ENCODE measurements at regions not wholly inside any gene's neighbourhood (a gene's known extent, or its start where the extent isn't known, plus 50 kb on each side); places are given as distances from the start of the nearest gene placed in this dataset.

DNA sequence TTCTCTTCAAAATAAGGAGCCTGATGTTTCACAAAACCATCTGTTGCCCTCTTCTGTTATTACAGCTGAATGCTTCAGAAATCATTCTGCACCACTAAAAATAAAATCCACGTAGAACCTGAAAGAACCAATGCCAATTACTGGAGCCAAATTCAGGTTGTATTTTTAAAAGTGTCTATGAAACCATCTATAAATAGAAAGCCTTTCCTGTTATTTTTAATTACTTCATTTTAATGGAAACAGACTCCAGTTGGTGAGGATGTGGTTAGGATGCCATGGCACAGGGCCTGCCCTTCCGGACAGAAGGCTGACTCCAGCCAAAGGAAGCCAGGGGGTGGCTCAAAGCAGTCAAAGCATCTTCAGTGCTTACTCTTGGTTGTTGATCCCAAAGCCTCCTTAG is 119.8 kb downstream of the TENT4A start:
- no peak for FAIRE-seq

GRCh38 chr5:6833406-6833805 is 120.2 kb downstream of the TENT4A start:
- TF ChIP-seq, protein P1, sequence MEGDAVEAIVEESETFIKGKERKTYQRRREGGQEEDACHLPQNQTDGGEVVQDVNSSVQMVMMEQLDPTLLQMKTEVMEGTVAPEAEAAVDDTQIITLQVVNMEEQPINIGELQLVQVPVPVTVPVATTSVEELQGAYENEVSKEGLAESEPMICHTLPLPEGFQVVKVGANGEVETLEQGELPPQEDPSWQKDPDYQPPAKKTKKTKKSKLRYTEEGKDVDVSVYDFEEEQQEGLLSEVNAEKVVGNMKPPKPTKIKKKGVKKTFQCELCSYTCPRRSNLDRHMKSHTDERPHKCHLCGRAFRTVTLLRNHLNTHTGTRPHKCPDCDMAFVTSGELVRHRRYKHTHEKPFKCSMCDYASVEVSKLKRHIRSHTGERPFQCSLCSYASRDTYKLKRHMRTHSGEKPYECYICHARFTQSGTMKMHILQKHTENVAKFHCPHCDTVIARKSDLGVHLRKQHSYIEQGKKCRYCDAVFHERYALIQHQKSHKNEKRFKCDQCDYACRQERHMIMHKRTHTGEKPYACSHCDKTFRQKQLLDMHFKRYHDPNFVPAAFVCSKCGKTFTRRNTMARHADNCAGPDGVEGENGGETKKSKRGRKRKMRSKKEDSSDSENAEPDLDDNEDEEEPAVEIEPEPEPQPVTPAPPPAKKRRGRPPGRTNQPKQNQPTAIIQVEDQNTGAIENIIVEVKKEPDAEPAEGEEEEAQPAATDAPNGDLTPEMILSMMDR (IDR thresholded peaks at IDR 0.05; ENCODE audit: insufficient read depth, missing control alignments) = no peak
- FAIRE-seq = no peak

More for the DNA sequence above, 119.8 kb downstream of the TENT4A start:
- DNase-seq (ENCODE audit: insufficient read length, low spot score) = no peak
- TF ChIP-seq, protein P1 (IDR thresholded peaks at IDR 0.05; ENCODE audit: insufficient read depth, missing control alignments) = no peak

GRCh38 chr5:6837095-6837494 is 123.9 kb downstream of the TENT4A start:
- TF ChIP-seq, protein P1 (IDR thresholded peaks at IDR 0.05; ENCODE audit: insufficient read depth, missing control alignments) = no peak
- no peak for DNase-seq (ENCODE audit: insufficient read length, low spot score)
- no peak for FAIRE-seq

More at GRCh38 chr5:6833406-6833805, 120.2 kb downstream of the TENT4A start:
- DNase-seq (ENCODE audit: insufficient read length, low spot score) = no peak

DNA sequence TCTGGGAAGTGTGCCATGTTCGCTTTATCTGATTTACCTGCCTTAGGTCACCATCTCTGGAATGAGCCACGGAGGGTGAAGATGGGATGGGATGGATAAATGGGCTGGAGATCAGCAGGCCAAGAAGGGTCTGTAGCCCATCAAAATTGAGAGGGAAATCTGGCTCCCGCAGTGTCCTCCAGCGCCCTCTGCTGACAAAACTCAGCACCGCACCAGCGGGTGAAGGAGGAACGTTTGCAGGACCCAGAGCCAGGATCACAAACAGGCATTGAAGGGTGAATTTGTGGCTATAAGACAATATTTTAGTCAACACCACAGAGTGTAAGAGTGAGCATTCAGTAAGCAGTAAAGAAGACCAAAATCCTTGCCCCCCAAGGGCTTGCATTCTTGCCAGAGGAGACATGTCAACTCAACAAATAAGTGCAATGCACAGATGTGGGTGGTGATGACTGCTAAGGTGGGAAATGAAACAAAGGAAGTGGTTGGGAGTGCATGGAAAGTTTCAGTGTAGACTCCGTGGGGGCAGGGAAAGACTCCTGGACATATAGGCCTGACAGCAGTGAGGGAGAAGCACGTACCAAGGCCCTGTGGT is 124.4 kb downstream of the TENT4A start:
- TF ChIP-seq, protein P1 (IDR thresholded peaks at IDR 0.05; ENCODE audit: insufficient read depth, missing control alignments) = peak; percentile 44
- DNase-seq (ENCODE audit: insufficient read length, low spot score) (no peak), FAIRE-seq (no peak)

DNA sequence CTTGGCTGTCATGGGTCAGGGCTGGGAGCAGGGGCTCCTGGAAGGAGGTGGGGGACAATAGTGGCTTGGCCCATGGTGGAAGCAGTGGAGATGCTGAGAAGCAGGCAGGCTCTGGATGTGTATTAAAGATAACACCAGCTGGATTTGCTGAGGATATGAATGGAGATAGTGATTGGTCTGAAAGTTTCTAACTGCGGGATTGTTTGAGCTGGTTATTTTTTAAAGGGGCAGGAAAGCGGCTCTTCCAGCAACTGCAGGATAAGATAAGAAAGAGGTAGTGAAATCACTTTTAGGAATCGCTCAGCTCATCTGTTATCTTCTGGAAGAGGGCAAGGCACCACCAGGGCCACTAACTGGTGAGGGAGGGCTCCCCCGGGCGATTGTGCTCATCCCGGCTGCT is 125.5 kb downstream of the TENT4A start:
- DNase-seq (ENCODE audit: insufficient read length, low spot score) = no peak
- TF ChIP-seq, protein P1 (IDR thresholded peaks at IDR 0.05; ENCODE audit: insufficient read depth, missing control alignments) = no peak
- FAIRE-seq = no peak

GRCh38 chr5:6840136-6840793 is 127.0 kb downstream of the TENT4A start:
- FAIRE-seq (peak; percentile 67), DNase-seq (ENCODE audit: insufficient read length, low spot score) (peak; percentile 25)
- TF ChIP-seq, protein P1 (IDR thresholded peaks at IDR 0.05; ENCODE audit: insufficient read depth, missing control alignments) = no peak

- TF ChIP-seq, protein P1 (IDR thresholded peaks at IDR 0.05; ENCODE audit: insufficient read depth, missing control alignments) = no peak
- FAIRE-seq (no peak), DNase-seq (ENCODE audit: insufficient read length, low spot score) (no peak)
Measured at GRCh38 chr5:6843335-6843734, 130.1 kb downstream of the TENT4A start.

Data from D721Med (cell line).